Subcutaneous abdominal adipose tissue (tissue), 5 donors: ENCODE measurements at regions not wholly inside any gene's neighbourhood (a gene's known extent, or its start where the extent isn't known, plus 50 kb on each side); places are given as distances from the start of the nearest gene placed in this dataset.

Source experiments
- H3K27ac ChIP-seq: one replicate; pipeline ENCODE4 v1.7.0; 2013; ENCODE audit warnings: low read depth, mild to moderate bottlenecking, inconsistent platforms, low read length, moderate library complexity
- H3K27me3 ChIP-seq, 5 donors: one replicate each; pipeline ENCODE4 v1.7.0; 2013; ENCODE audit warnings: low read length in 5 of 5, inconsistent platforms in 1 of 5; ENCODE audit not compliant: control insufficient read depth in 5 of 5, insufficient read depth in 4 of 5
- H3K36me3 ChIP-seq, 5 donors: one replicate each; pipeline ENCODE4 v1.7.0; 2013; ENCODE audit warnings: low read length in 5 of 5; ENCODE audit not compliant: control insufficient read depth in 5 of 5, insufficient read depth in 5 of 5
- H3K4me1 ChIP-seq, 5 donors: one replicate each; pipeline ENCODE4 v1.7.0; 2013; ENCODE audit warnings: low read length in 5 of 5, mild to moderate bottlenecking in 3 of 5, moderate library complexity in 1 of 5; ENCODE audit not compliant: control insufficient read depth in 5 of 5, insufficient read depth in 5 of 5
- H3K4me3 ChIP-seq, 5 donors: one replicate each; pipeline ENCODE4 v1.7.0; 2013; ENCODE audit warnings: low read length in 5 of 5, low read depth in 1 of 5
- H3K9ac ChIP-seq, 5 donors: one replicate each; pipeline ENCODE4 v1.7.0; 2013; ENCODE audit warnings: low read length in 5 of 5, mild to moderate bottlenecking in 4 of 5, moderate library complexity in 3 of 5
- H3K9me3 ChIP-seq, 5 donors: one replicate each; pipeline ENCODE4 v1.7.0; 2013; ENCODE audit warnings: low read length in 5 of 5; ENCODE audit not compliant: control insufficient read depth in 5 of 5
- donor health status: healthy.
- donor health status: healthy.
- donor health status: healthy.
- donor health status: healthy.
- donor health status: healthy.

DNA sequence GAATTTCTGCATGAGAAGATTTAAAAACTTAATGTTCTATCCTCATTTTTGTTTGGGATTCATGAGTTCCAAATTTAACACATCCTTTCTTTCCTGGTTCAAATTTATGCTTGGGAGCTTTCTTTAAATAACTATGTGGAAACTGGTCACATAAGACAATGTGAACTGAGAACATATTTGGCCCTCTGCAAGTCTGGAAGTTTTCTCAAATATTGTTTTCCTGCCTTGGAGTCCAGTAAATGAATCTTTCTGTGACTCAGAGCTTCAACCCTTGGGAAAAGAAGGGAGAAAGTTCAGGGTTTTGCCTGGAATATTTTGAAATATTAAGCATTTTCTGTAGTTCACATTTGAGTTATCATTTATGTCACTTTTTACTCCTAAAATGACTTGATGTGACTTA, 559.0 kb upstream of the NRP1 start:
- Histone ChIP-seq H3K4me1 (peaks cover 0 to 14% (median 9%) of the 10 kb centered on the region in 5 donors), H3K4me3 (no peak overlapping the region), H3K27ac (peak overlapping the region; percentile 91)

DNA sequence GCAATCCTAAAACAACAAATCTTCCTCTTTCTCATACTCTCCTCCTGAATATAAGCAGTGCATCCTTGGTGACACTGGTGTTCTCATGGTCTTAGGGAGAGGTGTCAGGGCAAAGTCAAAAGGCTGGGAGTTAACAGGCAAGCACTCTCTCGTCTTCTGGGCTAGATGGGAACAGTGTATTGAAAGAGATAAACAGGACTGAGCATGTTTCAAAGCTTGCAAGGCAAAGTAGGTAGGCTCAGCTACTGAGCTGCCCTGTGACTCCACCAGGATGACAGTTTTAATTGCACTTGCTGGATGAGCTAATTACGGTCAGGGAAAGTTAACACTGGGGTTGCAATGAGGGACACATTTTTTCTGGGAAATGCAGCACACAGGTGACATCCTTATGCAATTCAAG, 554.9 kb upstream of the NRP1 start:
- Histone ChIP-seq H3K4me3 (no peak overlapping the region), H3K27ac (no peak overlapping the region), H3K9ac (no peak overlapping the region), H3K27me3 (no peaks in the 10 kb centered on the region), H3K36me3 (no peaks in the 10 kb centered on the region), H3K9me3 (no peaks in the 10 kb centered on the region), H3K4me1 (peaks cover 0 to 27% (median 18%) of the 10 kb centered on the region in 5 donors)

More for the DNA sequence above, 559.0 kb upstream of the NRP1 start:
- no peaks in the 10 kb centered on the region for H3K36me3 ChIP-seq
- no peaks in the 10 kb centered on the region for H3K9me3 ChIP-seq
- no peaks in the 10 kb centered on the region for H3K27me3 ChIP-seq
- peak overlapping the region in 2 of 5 donors; percentile 35 to 48 for H3K9ac ChIP-seq

- Histone ChIP-seq H3K4me3 (no peak overlapping the region), H3K36me3 (no peaks in the 10 kb centered on the region), H3K9me3 (no peaks in the 10 kb centered on the region), H3K4me1 (peaks cover 0 to 18% (median 6%) of the 10 kb centered on the region in 5 donors), H3K9ac (no peak overlapping the region), H3K27ac (no peak overlapping the region), H3K27me3 (no peaks in the 10 kb centered on the region)
Observed at GRCh38 chr10:33887188-33887587, 552.7 kb upstream of the NRP1 start.

- H3K27me3 ChIP-seq = no peaks in the 10 kb centered on the region
- H3K4me1 ChIP-seq = peaks cover 0 to 18% (median 6%) of the 10 kb centered on the region in 5 donors
- no peaks in the 10 kb centered on the region for H3K9me3 ChIP-seq
Observed at GRCh38 chr10:33886299-33886698, 551.8 kb upstream of the NRP1 start.

GRCh38 chr10:33884604-33885003, 550.1 kb upstream of the NRP1 start:
- Histone ChIP-seq H3K4me1 (peaks cover 0 to 24% (median 10%) of the 10 kb centered on the region in 5 donors), H3K4me3 (no peak overlapping the region), H3K27me3 (no peaks in the 10 kb centered on the region), H3K9ac (no peak overlapping the region), H3K9me3 (no peaks in the 10 kb centered on the region), H3K36me3 (no peaks in the 10 kb centered on the region), H3K27ac (no peak overlapping the region)

More at GRCh38 chr10:33886299-33886698, 551.8 kb upstream of the NRP1 start:
- Histone ChIP-seq H3K4me3 (no peak overlapping the region), H3K9ac (no peak overlapping the region), H3K36me3 (no peaks in the 10 kb centered on the region), H3K27ac (no peak overlapping the region)

GRCh38 chr10:33883881-33884280, 549.4 kb upstream of the NRP1 start:
- H3K27me3 ChIP-seq = no peaks in the 10 kb centered on the region

DNA sequence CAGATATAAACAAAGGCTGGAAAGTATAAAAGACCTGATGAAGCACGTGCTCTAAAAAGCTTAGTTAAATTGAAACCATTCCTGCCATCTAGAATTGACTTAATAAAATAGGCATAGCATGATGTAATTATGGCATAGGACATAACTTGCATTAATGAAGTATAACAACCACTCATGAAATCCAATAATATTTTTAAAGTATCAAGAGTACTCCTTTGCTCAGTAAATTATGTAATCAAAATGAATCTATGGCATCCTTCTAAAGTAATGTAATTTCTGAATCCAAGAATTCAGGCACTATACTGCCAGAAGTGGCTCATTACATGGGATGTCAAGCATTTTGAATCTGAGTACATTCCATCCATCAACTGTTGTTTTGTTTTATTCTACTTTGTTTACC, 548.5 kb upstream of the NRP1 start:
- H3K4me1 ChIP-seq = peaks cover 0 to 33% (median 18%) of the 10 kb centered on the region in 5 donors
- H3K4me3 ChIP-seq = no peak overlapping the region
- H3K9ac ChIP-seq = no peak overlapping the region
- H3K36me3 ChIP-seq = no peaks in the 10 kb centered on the region
- H3K9me3 ChIP-seq = no peaks in the 10 kb centered on the region
- no peaks in the 10 kb centered on the region for H3K27me3 ChIP-seq
- H3K27ac ChIP-seq = no peak overlapping the region

More at GRCh38 chr10:33883881-33884280, 549.4 kb upstream of the NRP1 start:
- Histone ChIP-seq H3K9me3 (no peaks in the 10 kb centered on the region), H3K9ac (no peak overlapping the region), H3K27ac (no peak overlapping the region), H3K36me3 (no peaks in the 10 kb centered on the region), H3K4me1 (peaks cover 0 to 26% (median 10%) of the 10 kb centered on the region in 5 donors), H3K4me3 (no peak overlapping the region)

GRCh38 chr10:33880291-33880690, 545.8 kb upstream of the NRP1 start:
- no peak overlapping the region for H3K9ac ChIP-seq
- H3K27me3 ChIP-seq = no peaks in the 10 kb centered on the region
- no peak overlapping the region for H3K27ac ChIP-seq
- peaks cover 4 to 37% (median 19%) of the 10 kb centered on the region in 5 donors for H3K4me1 ChIP-seq
- no peaks in the 10 kb centered on the region for H3K9me3 ChIP-seq
- no peaks in the 10 kb centered on the region for H3K36me3 ChIP-seq
- no peak overlapping the region for H3K4me3 ChIP-seq

- Histone ChIP-seq H3K4me1 (peaks cover 4 to 37% (median 19%) of the 10 kb centered on the region in 5 donors), H3K27ac (peak overlapping the region; percentile 29), H3K36me3 (no peaks in the 10 kb centered on the region), H3K9me3 (no peaks in the 10 kb centered on the region), H3K9ac (no peak overlapping the region), H3K27me3 (no peaks in the 10 kb centered on the region), H3K4me3 (no peak overlapping the region)
Observed at GRCh38 chr10:33878238-33878786, 543.8 kb upstream of the NRP1 start.

- no peak overlapping the region for H3K4me3 ChIP-seq
- peaks cover 4 to 37% (median 19%) of the 10 kb centered on the region in 5 donors for H3K4me1 ChIP-seq
- H3K9me3 ChIP-seq = no peaks in the 10 kb centered on the region
- no peaks in the 10 kb centered on the region for H3K27me3 ChIP-seq
- H3K27ac ChIP-seq = peak overlapping the region; percentile 66
- H3K9ac ChIP-seq = no peak overlapping the region
- no peaks in the 10 kb centered on the region for H3K36me3 ChIP-seq
Observed at GRCh38 chr10:33876584-33877400, 542.3 kb upstream of the NRP1 start.
